ENCODE measurements at regions not wholly inside any gene's neighbourhood (a gene's known extent, or its start where the extent isn't known, plus 50 kb on each side); places are given as distances from the start of the nearest gene placed in this dataset.

DNA sequence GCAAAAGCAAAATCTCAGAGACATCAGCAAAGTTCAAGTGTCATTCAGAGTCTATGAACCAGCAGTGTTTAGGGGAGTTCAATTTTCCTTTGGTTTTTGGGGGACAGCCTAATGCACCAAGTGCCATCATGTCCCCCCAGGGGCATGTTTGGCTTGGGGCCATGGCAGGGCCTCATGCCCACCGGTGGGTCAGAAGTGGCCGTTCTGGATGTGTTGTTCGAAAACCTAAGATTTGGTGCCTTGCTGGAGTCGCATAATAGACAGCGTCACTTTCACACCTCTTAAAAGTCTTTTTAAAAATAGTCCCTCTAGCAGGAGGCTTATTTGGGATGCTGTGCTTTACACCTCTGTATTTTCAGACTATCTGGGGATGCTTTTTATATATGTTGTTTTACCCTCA lies 250.1 kb downstream of the ZNF536 start (continued):
- TF ChIP-seq, protein P1, sequence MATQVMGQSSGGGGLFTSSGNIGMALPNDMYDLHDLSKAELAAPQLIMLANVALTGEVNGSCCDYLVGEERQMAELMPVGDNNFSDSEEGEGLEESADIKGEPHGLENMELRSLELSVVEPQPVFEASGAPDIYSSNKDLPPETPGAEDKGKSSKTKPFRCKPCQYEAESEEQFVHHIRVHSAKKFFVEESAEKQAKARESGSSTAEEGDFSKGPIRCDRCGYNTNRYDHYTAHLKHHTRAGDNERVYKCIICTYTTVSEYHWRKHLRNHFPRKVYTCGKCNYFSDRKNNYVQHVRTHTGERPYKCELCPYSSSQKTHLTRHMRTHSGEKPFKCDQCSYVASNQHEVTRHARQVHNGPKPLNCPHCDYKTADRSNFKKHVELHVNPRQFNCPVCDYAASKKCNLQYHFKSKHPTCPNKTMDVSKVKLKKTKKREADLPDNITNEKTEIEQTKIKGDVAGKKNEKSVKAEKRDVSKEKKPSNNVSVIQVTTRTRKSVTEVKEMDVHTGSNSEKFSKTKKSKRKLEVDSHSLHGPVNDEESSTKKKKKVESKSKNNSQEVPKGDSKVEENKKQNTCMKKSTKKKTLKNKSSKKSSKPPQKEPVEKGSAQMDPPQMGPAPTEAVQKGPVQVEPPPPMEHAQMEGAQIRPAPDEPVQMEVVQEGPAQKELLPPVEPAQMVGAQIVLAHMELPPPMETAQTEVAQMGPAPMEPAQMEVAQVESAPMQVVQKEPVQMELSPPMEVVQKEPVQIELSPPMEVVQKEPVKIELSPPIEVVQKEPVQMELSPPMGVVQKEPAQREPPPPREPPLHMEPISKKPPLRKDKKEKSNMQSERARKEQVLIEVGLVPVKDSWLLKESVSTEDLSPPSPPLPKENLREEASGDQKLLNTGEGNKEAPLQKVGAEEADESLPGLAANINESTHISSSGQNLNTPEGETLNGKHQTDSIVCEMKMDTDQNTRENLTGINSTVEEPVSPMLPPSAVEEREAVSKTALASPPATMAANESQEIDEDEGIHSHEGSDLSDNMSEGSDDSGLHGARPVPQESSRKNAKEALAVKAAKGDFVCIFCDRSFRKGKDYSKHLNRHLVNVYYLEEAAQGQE (IDR thresholded peaks at IDR 0.05; ENCODE audit: unreplicated experiment) = no peak
- TF ChIP-seq ZNF331 (CRISPR knock-in tag; IDR thresholded peaks at IDR 0.05; ENCODE audit: low read depth) (no peak), EZH2 (IDR thresholded peaks at IDR 0.05; ENCODE audit: low read depth, unreplicated experiment) (no peak), JUNB (IDR thresholded peaks at IDR 0.05; ENCODE audit: unreplicated experiment) (no peak), STAT1 (IDR thresholded peaks at IDR 0.05; ENCODE audit: unreplicated experiment) (no peak), POLR2AphosphoS5 (IDR thresholded peaks at IDR 0.05; ENCODE audit: low read depth) (no peak), ZNF114 (CRISPR knock-in tag; IDR thresholded peaks at IDR 0.05) (no peak), EZH2phosphoT487 (IDR thresholded peaks at IDR 0.05; ENCODE audit: unreplicated experiment) (no peak), CREB1 (CRISPR knock-in tag; IDR thresholded peaks at IDR 0.05; ENCODE audit: low read depth) (no peak)
- TF ChIP-seq, protein P2, sequence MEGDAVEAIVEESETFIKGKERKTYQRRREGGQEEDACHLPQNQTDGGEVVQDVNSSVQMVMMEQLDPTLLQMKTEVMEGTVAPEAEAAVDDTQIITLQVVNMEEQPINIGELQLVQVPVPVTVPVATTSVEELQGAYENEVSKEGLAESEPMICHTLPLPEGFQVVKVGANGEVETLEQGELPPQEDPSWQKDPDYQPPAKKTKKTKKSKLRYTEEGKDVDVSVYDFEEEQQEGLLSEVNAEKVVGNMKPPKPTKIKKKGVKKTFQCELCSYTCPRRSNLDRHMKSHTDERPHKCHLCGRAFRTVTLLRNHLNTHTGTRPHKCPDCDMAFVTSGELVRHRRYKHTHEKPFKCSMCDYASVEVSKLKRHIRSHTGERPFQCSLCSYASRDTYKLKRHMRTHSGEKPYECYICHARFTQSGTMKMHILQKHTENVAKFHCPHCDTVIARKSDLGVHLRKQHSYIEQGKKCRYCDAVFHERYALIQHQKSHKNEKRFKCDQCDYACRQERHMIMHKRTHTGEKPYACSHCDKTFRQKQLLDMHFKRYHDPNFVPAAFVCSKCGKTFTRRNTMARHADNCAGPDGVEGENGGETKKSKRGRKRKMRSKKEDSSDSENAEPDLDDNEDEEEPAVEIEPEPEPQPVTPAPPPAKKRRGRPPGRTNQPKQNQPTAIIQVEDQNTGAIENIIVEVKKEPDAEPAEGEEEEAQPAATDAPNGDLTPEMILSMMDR (conservative IDR thresholded peaks at IDR 0.05; ENCODE audit: low read depth in 2 of 2) = no peak
- TF ChIP-seq, protein P3, sequence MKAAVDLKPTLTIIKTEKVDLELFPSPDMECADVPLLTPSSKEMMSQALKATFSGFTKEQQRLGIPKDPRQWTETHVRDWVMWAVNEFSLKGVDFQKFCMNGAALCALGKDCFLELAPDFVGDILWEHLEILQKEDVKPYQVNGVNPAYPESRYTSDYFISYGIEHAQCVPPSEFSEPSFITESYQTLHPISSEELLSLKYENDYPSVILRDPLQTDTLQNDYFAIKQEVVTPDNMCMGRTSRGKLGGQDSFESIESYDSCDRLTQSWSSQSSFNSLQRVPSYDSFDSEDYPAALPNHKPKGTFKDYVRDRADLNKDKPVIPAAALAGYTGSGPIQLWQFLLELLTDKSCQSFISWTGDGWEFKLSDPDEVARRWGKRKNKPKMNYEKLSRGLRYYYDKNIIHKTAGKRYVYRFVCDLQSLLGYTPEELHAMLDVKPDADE (IDR thresholded peaks at IDR 0.05) = no peak

DNA sequence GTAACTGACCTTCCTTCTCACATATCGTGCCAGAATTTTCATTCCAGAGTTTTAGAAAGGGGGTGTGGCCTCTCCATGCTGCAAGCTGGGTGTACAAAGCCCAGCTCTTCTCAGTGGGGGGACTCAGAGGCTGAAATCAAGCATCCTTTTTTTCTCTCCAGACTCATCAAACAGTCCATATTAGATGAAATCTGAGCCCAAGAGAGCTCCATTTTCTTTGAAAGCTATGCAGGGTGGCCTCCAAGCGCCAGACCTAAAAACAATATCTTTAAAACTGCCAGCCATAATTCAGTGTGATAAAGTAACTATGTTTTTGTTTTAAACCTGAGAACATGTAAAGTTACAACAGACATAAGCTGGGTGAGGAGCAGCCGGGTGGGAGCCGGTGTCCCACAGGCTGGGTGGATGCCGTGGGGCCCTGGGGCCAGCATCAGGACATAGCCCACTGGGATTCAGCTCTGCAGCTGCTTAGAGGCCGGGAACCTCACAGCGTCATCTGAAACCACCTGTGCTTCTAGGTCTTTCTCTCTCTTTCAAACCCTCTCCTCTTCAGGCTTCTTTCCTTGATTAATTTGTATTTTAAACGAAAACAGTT lies 249.2 kb downstream of the ZNF536 start:
- TF ChIP-seq CREB1 (CRISPR knock-in tag; IDR thresholded peaks at IDR 0.05; ENCODE audit: low read depth) (no peak), ZNF331 (CRISPR knock-in tag; IDR thresholded peaks at IDR 0.05; ENCODE audit: low read depth) (no peak), JUNB (IDR thresholded peaks at IDR 0.05; ENCODE audit: unreplicated experiment) (no peak), NANOG (IDR thresholded peaks at IDR 0.05; ENCODE audit: borderline replicate concordance) (no peak)
- TF ChIP-seq, protein P1 (IDR thresholded peaks at IDR 0.05; ENCODE audit: unreplicated experiment) = no peak
- TF ChIP-seq, protein P3 (IDR thresholded peaks at IDR 0.05) = no peak
- no peaks in the 10 kb centered on the region for H3K27me3 ChIP-seq (ENCODE audit: insufficient read depth)
- H3K27ac ChIP-seq (ENCODE audit: low read depth) = no peak overlapping the region
- H3K9me2 ChIP-seq (ENCODE audit: insufficient read depth) = no peaks in the 10 kb centered on the region
- H3K36me3 Mint-ChIP-seq (ENCODE audit: low read depth) = peaks cover 6% of the 10 kb centered on the region; the same call in 1 of the 3 replicates
- H3K36me3 ChIP-seq (ENCODE audit: insufficient read depth) = no peaks in the 10 kb centered on the region
- peaks cover 3% of the 10 kb centered on the region for H3K27me3 Mint-ChIP-seq (ENCODE audit: insufficient read depth, low read depth, poor library complexity)
- H3K4me3 Mint-ChIP-seq = no peak overlapping the region
- H3K4me3 ChIP-seq = no peak overlapping the region
- ATAC-seq (no peak), DNase-seq (ENCODE audit: low spot score) (no peak)
- H3K4me1 Mint-ChIP-seq = peaks cover 6% of the 10 kb centered on the region; the same call in 2 of the 3 replicates
- H3K4me2 ChIP-seq = no peak overlapping the region
- 0 out of 2 replicates have a peak, but pooled peaks cover 6% of the 10 kb centered on the region for H3K4me1 ChIP-seq (ENCODE audit: insufficient read depth)
- H3K79me2 ChIP-seq (replicated peaks; ENCODE audit: insufficient read depth) = no peaks in the 10 kb centered on the region
- H3F3A ChIP-seq (replicated peaks; ENCODE audit: low read depth) = no peaks in the 10 kb centered on the region
- H2AFZ ChIP-seq = peak overlapping the region; percentile 47; the same call in 1 of the 2 replicates
- H3K27ac Mint-ChIP-seq = no peak overlapping the region
- H4K20me1 ChIP-seq (replicated peaks; ENCODE audit: insufficient read depth) = no peaks in the 10 kb centered on the region
- peaks cover 13% of the 10 kb centered on the region; the same call in 1 of the 3 replicates for H3K9me3 Mint-ChIP-seq
